Mucosa of gallbladder (tissue), 1 donor: ENCODE measurements at regions not wholly inside any gene's neighbourhood (a gene's known extent, or its start where the extent isn't known, plus 50 kb on each side); places are given as distances from the start of the nearest gene placed in this dataset.
A peak's percentile ranks its signal among the peaks of the same experiment; 100 is the strongest.
"Not testable (repeated sequence)": the region's sequence is repeated elsewhere in the genome, so short reads cannot be mapped to it uniquely, and the experiment has no call there.

Experiments
- DNase-seq: peaks from one replicate; pipeline ENCODE4 v3.0.0-alpha.2; 2020; ENCODE audit warnings: low spot score
- donor health status: DM: no; HTN: no; CAD: no.

- DNase-seq: no peak
Observed at GRCh38 chr5:164204338-164204946, 699.0 kb downstream of the MAT2B start.

- no peak for DNase-seq
Observed at GRCh38 chr5:164206196-164206595, 700.8 kb downstream of the MAT2B start.

- no peak for DNase-seq
Observed at GRCh38 chr5:164207646-164208045, 702.2 kb downstream of the MAT2B start.

GRCh38 chr5:164210491-164210890, 705.1 kb downstream of the MAT2B start:
- no peak for DNase-seq

- no peak for DNase-seq
Observed at GRCh38 chr5:164214698-164215097, 709.3 kb downstream of the MAT2B start.

GRCh38 chr5:164217464-164217863, 712.0 kb downstream of the MAT2B start:
- no peak for DNase-seq

GRCh38 chr5:164220522-164220921, 715.1 kb downstream of the MAT2B start:
- DNase-seq: no peak

- no peak for DNase-seq
Observed at GRCh38 chr5:164224236-164224635, 718.8 kb downstream of the MAT2B start.

GRCh38 chr5:164224772-164225171, 719.4 kb downstream of the MAT2B start:
- no peak for DNase-seq

- no peak for DNase-seq
Observed at GRCh38 chr5:164230341-164230740, 724.9 kb downstream of the MAT2B start.

- DNase-seq: no peak
Observed at GRCh38 chr5:164233791-164234190, 728.4 kb downstream of the MAT2B start.

- DNase-seq: no peak
Observed at GRCh38 chr5:164234321-164234720, 728.9 kb downstream of the MAT2B start.

- no peak for DNase-seq
Observed at GRCh38 chr5:164235300-164235891, 730.0 kb downstream of the MAT2B start.

- no peak for DNase-seq
Observed at GRCh38 chr5:164237486-164237885, 732.1 kb downstream of the MAT2B start.

- DNase-seq: not testable (repeated sequence)
Observed at GRCh38 chr5:164251781-164252180, 746.4 kb downstream of the MAT2B start.

- DNase-seq: no peak
Observed at GRCh38 chr5:164253764-164254163, 748.3 kb downstream of the MAT2B start.

- DNase-seq: no peak
Observed at GRCh38 chr5:164255598-164256213, 750.3 kb downstream of the MAT2B start.

GRCh38 chr5:164256351-164256750, 750.9 kb downstream of the MAT2B start:
- no peak for DNase-seq

GRCh38 chr5:164256954-164257353, 751.5 kb downstream of the MAT2B start:
- DNase-seq: peak; percentile 13

GRCh38 chr5:164265566-164265965, 760.1 kb downstream of the MAT2B start:
- DNase-seq: no peak

- DNase-seq: no peak
Observed at GRCh38 chr5:164266571-164266970, 761.2 kb downstream of the MAT2B start.

GRCh38 chr5:164277720-164278119, 772.3 kb downstream of the MAT2B start:
- DNase-seq: no peak

- no peak for DNase-seq
Observed at GRCh38 chr5:164289526-164289925, 784.1 kb downstream of the MAT2B start.
